IPS DF 4.7 (cell line): ENCODE measurements at regions not wholly inside any gene's neighbourhood (a gene's known extent, or its start where the extent isn't known, plus 50 kb on each side); places are given as distances from the start of the nearest gene placed in this dataset.
"Not testable (repeated sequence)": the region's sequence is repeated elsewhere in the genome, so short reads cannot be mapped to it uniquely, and the experiment has no call there.

Experiments used
- DNase-seq: peaks from one replicate; pipeline ENCODE4 v3.0.0-alpha.2; 2013; ENCODE audit warnings: low spot score; ENCODE audit errors: extremely low read depth

DNA sequence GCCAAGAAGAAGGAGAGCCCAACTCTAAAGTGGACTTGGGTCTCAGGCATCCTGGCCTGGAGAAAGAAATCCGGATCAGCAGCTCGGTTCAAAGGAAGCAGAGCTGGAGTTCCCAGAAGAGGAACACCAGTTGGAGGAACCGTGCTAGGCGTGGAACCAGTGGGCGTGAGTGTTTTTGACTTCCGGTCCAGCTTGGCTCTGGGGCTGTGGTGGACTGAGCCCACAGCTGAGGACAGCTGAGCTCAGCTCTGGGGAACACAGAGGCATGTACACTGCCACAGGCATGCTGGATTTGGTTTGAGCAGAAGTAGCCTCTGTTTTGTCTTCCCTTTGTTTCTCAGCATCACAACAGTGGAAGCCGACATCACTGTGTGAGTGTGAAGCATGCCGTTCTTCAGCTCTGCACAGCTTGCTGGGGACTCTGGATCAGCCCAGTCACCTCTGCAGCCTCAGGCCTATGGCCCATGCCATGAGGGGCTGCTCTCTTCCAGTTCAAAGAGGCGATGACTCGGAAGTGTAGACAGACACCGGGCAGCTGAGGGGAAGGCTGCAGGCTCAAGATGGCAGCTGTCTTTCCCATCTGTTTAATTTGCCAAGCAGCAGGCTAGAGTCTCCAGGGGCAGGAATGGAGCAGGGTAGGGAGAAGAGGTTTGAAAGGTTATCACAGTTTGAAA lies 185.8 kb upstream of the UBE3A start:
- no peak for DNase-seq

DNA sequence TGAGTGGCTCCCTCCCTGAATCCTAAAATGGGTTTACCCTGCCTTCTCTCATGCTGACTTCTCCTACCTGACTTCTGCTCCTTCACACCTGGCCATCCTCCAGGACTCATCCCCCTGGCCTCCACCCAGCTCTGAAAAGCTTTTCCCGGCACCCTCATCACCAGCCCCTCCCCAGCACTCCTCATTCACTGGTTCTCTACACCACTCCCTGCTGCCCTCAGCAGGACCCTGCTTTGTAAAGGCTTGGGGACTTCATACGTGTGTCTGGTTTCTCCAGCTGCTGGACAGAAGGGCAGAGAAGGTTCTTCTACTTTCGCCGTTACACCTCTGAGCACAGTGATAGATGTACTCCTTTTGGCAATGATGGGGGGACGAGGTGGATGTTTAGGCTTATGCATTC lies 184.9 kb upstream of the UBE3A start:
- no peak for DNase-seq

DNA sequence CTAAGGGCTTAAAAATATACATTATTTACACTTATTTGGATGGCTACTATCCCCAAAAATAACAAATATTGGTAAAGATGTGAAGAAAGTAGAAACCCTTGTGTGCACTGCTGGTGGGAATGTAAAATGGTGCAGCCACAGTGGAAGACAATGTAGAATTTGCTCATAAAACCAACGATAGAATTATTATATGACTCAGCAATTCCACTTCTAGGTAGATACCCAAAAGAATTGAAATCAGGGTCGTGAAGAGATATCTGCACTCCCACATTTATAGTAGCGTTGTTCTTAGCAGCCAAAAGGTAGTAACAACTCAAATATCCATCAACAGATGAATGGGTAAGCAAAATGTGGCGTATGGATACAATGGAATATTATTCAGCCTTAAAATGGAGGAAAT lies 181.6 kb upstream of the UBE3A start:
- no peak for DNase-seq

DNA sequence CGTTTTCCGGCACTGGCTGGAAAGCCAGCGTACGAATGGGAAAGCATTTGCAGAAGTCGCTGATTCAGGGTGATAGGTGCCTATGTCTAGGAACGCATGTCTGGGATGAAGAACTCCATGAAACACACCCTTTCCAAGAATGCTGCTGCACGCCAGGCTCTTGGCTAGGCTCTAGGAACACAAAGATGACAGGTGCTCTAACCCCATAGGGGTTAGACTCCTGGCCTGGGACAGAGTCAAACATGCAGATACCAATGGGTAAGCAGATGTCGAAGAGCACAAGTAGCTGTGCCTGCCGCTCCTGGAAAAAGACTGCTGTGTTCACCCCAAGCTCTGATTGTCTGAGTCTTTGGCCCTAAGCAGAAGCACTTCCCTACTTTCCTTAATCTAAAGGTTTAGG lies 180.9 kb upstream of the UBE3A start:
- no peak for DNase-seq

DNA sequence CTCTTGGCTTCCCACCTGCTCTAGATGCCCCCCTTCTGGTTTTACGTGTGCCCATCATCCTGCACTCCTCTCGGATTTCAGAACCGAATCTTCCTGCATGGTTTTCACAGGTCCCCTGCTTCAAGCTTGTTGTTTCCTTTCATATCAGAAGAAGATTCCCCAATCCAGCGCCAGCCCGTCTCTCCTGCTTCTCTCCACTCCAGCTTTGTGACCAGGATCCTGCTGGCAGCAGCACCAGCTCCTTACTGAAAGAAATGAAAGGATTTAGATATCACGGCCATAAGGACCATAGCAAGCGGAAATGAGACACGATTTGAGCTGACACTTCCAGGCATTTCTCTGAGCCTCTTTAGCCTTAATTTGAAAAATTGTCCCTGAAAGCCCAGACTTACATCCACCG lies 180.3 kb upstream of the UBE3A start:
- DNase-seq: no peak

DNA sequence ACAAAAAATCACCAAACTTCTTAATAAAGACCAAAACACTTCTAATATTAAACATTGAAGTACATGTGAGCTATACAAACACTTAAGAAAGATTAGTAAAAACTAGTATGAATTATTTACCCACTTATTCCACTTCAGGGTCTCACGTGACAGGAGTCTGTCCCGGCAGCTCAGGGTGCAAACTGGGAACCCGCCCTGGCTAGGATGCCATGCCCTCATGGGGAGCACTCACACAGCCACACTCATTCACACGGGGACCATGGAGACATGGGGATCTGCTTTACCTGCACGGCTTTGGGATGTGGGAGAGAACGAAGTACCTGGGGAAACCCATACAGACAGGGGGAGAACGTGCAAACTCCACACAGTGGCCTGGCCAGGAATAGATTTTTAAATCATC lies 179.3 kb upstream of the UBE3A start:
- no peak for DNase-seq

DNA sequence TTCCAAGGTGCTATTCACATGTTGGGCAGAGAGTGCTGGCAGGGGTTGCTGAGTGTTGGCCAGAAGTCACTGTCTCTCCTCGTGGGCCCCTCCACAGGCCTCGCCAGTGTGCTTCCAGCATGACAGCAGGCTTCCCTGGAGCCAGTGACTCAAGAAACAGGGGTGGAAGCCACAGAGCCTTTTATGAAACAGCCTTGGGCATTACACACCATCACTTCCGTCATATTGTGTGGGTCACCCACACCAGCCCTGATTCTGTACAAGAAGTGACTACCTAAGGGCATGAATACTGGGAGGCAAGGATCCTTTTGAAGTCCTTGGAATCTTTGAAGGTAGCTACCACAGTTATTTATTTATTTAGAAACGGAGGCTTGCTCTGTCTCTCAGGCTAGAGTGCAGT lies 177.6 kb upstream of the UBE3A start:
- DNase-seq: no peak

DNA sequence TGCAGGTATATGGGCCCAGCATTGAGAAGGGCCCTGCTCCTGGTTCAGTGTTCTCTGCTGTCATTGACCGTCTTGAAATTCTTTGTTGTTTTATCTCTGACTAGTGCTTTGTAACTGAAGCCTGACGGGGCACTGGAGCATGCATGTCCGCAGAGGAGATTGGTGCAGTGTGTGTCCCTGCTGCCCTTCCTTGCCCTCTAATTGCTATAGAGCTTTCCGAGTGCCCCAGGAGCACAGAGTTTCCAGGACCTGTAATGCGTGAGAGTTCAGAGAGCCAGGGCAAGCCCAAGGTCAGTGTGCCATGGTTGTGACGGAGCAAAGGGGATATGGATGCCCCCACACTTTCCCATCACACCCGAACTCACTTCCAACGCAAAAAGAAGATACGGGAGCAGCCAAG lies 174.3 kb upstream of the UBE3A start:
- DNase-seq: no peak

DNA sequence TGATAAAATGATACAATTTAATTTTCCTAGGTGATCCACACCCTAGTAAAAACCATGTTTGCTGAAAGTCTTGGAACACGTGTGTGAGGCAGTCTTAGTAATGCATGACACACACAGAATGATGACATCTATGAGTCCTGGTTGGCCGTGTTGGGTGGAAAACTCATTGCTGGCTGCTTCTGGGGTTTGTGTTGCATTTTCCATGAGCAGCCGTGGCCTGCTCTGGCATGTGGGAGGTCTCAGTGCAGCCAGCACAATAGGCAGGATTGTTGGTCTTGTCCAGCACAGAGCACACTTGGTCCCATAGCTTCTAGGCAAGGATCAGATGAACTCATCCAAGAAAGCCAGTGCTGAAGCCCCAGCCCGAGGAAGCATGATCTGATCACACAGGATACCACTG lies 172.8 kb upstream of the UBE3A start:
- DNase-seq: no peak

DNA sequence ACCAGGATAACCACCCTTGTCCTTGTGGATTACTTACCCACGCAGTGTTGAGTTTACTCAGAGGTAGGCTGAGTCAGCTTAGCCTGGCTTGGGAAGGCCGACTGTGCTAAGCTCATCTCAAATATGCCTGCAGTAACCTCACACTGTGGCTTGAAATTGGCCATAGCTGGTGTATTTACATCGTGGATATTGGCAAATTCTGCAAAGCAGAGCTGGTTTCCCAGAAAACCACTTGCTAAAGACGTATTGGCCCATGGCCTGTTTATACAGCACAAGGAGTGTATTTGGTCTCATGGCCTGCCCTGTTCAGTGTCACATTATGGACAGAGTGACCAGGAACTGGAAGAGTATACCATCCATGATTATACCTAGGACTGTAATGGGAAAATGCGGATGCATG lies 170.5 kb upstream of the UBE3A start:
- no peak for DNase-seq

DNA sequence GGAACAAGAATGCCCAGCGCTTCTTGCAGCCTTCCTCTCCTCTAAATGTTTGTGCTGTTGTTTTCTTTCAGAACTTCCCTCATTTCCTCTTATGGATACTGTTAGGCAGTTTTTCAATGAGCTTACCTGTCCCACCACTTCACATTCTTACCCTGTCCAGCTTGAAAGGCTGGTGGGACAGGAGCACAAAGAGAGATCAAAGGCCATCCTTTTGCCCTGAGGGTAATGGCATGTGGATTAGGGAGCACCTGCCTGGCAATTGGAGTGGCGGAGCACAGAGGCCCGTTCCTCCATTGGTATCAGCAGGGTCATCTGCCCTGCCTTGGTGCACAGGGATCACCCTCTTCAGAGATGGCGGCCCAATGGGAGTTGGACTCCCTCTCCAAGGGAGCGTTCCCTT lies 170.1 kb upstream of the UBE3A start:
- no peak for DNase-seq

DNA sequence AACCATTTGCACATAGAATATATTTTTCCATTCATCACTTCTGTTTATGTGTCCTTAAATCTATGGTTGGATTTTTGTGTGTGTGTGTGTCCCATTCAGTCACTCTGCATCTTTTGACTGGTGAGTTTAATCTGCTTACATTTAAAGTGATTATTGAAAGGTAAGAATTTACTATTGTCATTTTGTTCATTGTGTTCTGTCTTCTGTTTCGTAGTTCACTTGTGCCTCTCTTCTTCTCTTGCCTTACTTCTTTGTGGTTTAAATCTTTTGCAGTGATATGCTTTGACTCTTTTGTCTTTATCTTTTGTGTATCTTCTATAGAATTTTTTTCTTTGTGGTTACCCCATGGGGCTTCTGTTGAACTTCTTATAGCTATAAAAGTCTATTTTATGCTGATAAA lies 166.3 kb upstream of the UBE3A start:
- no peak for DNase-seq

DNA sequence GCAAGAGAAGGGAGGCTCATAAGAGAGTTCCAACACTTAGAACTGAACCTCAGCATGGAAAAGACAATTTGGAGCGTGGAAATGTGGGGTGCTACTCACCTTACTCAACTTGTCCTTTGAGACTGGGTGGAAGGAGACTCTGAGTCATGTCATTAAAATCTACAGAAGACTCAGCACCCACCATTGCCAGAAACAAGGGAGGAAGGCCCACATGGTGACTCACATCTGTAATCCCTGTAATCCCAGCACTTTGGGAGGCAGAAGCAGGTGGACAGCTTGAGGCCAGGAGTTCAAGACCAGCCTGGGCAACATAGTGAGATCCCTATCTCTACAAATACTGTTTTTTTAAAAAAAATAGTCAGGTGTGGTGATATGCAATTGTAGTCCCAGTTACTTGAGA lies 161.9 kb upstream of the UBE3A start:
- no peak for DNase-seq

DNA sequence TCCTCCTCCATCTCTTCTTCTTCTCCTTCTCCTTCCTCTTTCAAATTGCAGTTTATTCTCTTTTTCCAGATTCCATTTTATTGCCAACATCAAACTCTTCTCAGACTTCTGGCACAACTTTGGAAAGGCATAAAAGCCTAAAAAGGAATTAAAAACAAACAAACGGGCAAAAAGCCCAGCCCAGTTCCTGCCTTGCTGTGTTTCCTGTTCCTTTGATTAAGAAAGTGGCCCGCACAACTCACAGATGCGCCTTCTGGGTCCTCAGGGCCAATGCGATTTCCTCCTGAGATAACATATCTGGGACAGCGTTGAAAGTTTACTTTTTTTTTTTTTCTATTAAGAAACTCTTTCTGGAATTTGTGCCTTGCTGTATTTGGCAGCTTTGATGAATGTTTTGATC lies 158.7 kb upstream of the UBE3A start:
- DNase-seq: no peak

DNA sequence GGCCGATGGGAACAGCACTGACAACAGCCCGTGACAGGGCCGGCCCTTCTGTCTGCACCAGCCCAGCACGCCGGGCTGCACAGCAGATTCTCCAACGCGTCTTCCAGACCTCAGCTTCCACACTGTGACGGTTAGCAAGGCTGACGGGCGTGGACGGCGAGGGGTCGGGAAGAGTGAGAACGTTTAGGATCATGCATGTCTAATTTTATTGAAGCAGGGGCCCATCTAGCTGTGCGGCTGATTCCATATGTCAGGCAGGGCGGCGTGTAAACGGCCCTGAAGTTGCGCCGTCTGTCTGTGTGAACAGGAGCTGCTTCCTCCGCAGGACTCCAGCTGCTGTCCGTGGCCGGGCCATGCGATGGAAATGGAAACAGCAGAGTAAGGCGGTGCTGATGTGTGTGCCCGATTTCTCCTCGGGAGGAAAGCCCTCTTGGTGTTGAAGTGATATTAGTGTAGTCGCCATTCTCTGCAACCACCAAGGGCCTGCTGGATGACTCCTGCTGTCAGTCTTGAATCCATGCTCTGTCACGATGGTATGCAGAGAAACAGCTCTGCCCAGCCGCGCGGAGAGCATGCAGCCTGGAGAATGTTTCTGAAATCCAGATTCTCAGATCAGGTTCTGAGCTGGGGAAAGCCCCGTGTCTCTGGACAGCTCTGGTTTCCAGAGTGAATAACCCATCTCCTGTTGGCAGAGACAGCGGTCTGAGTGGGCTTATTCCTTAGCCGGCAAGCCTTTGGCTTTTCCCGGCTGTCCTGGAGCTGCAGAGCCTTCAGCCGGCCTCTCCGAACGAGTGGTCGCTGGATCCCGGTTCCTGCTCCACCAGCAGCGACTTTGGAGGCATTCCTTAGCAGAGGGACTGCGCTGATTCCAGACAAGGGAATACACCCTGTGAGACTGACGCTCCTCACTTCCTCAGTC lies 158.1 kb upstream of the UBE3A start:
- DNase-seq: no peak

DNA sequence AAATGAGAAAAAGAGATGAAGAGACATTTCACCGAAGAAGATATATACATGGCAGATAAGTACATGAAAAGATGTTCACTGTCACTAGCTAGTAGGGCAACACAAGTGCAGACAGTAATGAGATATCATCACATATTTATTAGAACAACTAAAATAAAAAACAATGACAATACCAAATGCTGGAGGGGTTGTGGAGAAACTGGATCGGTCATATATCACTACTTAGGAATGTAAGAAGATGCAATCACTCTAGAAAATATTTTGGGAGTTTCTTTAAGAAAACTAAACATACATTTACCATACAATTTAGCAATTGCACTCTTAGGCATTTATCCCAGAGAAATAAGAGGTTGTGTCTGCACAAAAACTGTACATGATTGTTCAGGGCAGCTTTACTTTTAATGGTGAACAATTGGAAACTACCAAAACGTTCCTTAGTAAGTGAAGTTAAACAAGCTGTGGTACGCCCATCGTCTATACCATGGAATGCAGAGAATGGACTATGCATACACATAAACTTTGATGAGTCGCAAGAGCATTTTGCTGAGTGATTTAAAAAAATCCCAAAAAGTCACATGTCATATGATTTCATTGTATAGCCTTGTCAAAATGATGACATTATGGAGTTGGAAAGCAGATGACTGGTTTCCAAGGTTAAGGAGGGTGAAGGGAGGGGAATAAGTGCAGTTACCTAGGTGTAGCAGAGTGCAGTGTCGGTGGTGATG lies 149.0 kb upstream of the UBE3A start:
- DNase-seq: no peak

DNA sequence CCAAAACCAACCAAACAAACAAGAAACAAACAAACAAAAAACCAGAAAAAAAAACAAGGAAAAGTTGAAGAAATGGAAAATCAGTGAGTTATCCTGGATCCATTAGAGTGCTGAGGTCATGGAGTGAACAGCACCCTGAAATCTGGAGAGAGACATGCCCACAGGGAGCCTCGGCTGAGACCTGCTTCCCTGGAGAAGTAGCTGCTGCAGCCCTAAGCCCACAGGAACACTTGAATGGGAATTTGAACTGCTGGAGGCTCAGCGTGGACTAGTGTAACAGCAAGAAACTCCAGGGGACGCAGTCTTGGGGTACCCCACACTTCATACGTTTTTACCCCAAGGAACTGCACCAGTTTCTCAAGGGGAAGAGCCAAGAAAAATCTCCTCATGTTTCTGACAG lies 144.1 kb upstream of the UBE3A start:
- no peak for DNase-seq

DNA sequence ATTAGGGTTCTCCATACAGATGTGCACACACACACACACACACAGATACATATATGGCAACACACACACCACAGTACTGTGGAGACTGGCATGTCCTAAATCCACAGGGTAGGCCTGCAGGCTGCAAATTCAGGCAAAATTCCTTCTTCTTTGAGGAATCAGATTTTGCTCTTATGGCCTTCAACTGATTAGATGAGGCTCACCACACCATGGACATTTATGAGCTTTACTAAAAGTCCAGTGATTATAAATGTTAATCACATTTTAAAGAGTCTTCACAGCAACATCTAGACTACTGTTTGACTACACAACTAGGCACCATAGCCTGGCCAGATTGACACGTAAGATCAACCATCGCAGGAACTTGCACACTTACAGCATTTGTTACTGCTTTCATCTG lies 140.3 kb upstream of the UBE3A start:
- no peak for DNase-seq

DNA sequence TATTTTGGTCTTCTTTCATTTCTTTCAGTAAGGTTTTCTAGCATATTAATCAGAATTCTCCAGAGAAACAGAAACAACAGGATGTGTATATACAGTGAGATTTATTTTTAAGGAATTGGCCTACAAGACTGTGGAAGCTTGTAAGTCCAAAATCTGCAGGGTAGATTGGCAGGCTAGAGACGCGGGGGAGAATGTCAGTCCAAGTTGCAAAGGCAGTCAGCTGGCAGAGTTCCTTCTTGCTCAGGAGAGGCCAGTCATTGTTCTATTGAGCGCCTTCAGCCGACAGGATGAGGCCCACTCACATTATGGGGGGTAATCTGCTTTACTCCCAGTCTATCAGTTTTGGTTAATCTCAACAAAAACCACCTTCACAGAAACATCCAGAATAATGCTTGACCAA lies 133.4 kb upstream of the UBE3A start:
- no peak for DNase-seq

DNA sequence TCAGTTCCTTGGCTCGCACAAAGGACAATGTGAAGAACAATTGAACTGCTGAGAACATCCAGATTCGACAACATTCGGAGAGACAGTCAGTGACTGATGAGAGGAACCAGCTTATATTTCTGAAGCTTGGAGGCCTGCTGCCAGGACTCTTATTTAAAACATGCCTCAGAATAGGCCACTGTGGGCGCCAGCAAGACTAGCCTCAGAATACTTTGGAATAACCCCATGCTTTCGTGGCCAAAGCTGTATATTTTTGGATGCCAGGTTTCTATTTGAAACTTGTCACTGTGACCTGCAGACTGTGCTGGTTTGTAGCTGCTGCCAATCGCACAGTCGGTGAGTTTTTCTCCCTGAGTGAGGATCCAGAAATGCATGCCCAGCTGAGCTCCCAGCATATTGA lies 129.9 kb upstream of the UBE3A start:
- no peak for DNase-seq

DNA sequence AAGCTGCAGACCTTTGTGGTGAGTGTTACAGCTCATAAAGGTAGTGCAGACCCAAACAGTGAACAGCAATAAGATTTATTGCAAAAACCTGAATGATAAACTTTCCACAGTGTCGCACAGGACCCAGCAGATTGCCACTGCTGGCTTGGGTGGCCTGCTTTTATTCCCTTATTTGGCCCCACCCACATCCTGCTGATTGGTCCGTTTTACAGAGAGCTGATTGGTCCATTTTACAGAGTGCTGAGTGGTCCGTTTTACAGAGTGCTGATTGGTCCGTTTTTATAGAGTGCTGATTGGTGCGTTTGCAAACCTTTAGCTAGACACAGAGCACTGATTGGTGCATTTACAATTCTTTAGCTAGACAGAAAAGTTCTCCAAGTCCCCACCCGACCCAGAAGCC lies 127.7 kb upstream of the UBE3A start:
- DNase-seq: not testable (repeated sequence)

DNA sequence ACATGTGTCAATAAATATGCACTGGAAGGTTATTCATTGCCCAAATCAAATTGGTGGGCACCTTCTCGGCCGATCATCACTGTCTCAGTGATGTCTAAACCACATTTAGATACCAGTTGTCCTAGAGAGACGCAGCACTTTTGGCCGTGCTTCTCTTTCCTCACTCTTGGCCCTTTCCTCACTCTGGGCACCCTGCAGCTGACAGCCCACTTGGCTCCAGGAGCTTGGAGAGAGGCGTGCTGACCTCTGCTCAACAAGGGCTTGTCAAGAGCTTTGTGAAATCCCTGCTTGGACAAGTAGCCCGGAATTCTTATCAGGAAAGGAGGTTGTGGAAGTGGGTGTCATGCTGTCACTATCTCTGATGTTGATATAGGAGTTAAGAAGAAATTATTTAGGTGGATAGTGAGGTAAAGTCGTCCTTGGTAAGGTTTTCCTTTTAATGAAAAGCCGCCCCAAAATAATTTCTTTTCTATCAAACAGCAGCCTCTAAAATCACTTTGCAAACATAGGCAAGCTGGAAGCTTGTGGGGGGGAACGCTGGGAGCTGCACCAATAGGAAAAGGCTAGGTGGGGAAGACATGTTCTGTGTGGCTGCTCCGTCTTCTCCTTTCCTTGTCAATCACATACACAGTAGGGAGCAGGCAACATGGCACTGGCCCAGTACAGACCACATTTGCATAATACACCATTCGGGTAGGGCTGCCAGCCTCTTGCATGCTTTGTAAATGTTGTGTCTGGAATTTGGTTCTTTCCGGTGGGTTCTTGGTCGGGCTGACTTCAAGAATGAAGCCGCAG lies 126.8 kb upstream of the UBE3A start:
- no peak for DNase-seq
